A549 (cell line): ENCODE measurements at regions not wholly inside any gene's neighbourhood (a gene's known extent, or its start where the extent isn't known, plus 50 kb on each side); places are given as distances from the start of the nearest gene placed in this dataset.

Experiments
- MAZ ChIP-seq: fragments of 150-350 bp; IDR thresholded peaks from 2 replicates; pipeline ENCODE4 v1.6.1; 2014; ENCODE audit warnings: antibody characterized with exemption, low read depth, low read length, borderline replicate concordance
- TF ChIP-seq, protein P1 (sequence below): fragments of >200 bp; sonication (Bioruptor Twin); formaldehyde crosslinking; IDR thresholded peaks from 3 replicates; pipeline ENCODE4 v1.5.1; 2016
- TF ChIP-seq, protein P2 (sequence below): IDR thresholded peaks from 2 replicates; pipeline ENCODE4 v1.6.1; 2012

- TF ChIP-seq, protein P1, sequence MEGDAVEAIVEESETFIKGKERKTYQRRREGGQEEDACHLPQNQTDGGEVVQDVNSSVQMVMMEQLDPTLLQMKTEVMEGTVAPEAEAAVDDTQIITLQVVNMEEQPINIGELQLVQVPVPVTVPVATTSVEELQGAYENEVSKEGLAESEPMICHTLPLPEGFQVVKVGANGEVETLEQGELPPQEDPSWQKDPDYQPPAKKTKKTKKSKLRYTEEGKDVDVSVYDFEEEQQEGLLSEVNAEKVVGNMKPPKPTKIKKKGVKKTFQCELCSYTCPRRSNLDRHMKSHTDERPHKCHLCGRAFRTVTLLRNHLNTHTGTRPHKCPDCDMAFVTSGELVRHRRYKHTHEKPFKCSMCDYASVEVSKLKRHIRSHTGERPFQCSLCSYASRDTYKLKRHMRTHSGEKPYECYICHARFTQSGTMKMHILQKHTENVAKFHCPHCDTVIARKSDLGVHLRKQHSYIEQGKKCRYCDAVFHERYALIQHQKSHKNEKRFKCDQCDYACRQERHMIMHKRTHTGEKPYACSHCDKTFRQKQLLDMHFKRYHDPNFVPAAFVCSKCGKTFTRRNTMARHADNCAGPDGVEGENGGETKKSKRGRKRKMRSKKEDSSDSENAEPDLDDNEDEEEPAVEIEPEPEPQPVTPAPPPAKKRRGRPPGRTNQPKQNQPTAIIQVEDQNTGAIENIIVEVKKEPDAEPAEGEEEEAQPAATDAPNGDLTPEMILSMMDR, result no peak
- no peak for TF ChIP-seq MAZ
- TF ChIP-seq, protein P2, sequence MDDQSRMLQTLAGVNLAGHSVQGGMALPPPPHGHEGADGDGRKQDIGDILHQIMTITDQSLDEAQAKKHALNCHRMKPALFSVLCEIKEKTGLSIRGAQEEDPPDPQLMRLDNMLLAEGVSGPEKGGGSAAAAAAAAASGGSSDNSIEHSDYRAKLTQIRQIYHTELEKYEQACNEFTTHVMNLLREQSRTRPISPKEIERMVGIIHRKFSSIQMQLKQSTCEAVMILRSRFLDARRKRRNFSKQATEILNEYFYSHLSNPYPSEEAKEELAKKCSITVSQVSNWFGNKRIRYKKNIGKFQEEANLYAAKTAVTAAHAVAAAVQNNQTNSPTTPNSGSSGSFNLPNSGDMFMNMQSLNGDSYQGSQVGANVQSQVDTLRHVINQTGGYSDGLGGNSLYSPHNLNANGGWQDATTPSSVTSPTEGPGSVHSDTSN, result no peak
These were observed 117.6 kb upstream of the OTOS start for GRCh38 chr2:240257940-240258580.
